ENCODE measurements at regions not wholly inside any gene's neighbourhood (a gene's known extent, or its start where the extent isn't known, plus 50 kb on each side); places are given as distances from the start of the nearest gene placed in this dataset.

- DNase-seq (ENCODE audit: low spot score) (no peak), ATAC-seq (no peak)
- Histone ChIP-seq H3F3A (replicated peaks; ENCODE audit: low read depth) (no peaks in the 10 kb centered on the region), H3K4me3 (no peak overlapping the region), H3K79me2 (replicated peaks; ENCODE audit: insufficient read depth) (no peaks in the 10 kb centered on the region), H3K27ac (ENCODE audit: low read depth) (no peak overlapping the region), H3K36me3 (ENCODE audit: insufficient read depth) (no peaks in the 10 kb centered on the region), H3K9me2 (ENCODE audit: insufficient read depth) (peaks cover 4% of the 10 kb centered on the region), H3K27me3 (ENCODE audit: insufficient read depth) (no peaks in the 10 kb centered on the region), H3K4me2 (no peak overlapping the region), H2AFZ (no peak overlapping the region; the same call in 1 of the 2 replicates), H3K4me1 (ENCODE audit: insufficient read depth) (no peaks in the 10 kb centered on the region), H4K20me1 (replicated peaks; ENCODE audit: insufficient read depth) (no peaks in the 10 kb centered on the region)
- peaks cover 22% of the 10 kb centered on the region; the same call in 2 of the 3 replicates for H3K4me1 Mint-ChIP-seq
- peaks cover 3% of the 10 kb centered on the region; the same call in 1 of the 3 replicates for H3K9me3 Mint-ChIP-seq
- no peak overlapping the region for H3K27ac Mint-ChIP-seq
- H3K4me3 Mint-ChIP-seq = no peak overlapping the region
- peaks cover 3% of the 10 kb centered on the region for H3K27me3 Mint-ChIP-seq (ENCODE audit: insufficient read depth, low read depth, poor library complexity)
- H3K36me3 Mint-ChIP-seq (ENCODE audit: low read depth) = no peaks in the 10 kb centered on the region
- no peak for TF ChIP-seq ZNF462 (CRISPR knock-in tag; IDR thresholded peaks at IDR 0.05)
- no peak for TF ChIP-seq REST (IDR thresholded peaks at IDR 0.05; ENCODE audit: unreplicated experiment)
- no peak for TF ChIP-seq ZNF114 (CRISPR knock-in tag; IDR thresholded peaks at IDR 0.05)
- TF ChIP-seq STAT1 (IDR thresholded peaks at IDR 0.05; ENCODE audit: unreplicated experiment) = no peak
- TF ChIP-seq ETS1 (IDR thresholded peaks at IDR 0.05) = no peak
- TF ChIP-seq POLR2AphosphoS5 (IDR thresholded peaks at IDR 0.05; ENCODE audit: low read depth) = no peak
- no peak for TF ChIP-seq NANOG (IDR thresholded peaks at IDR 0.05; ENCODE audit: borderline replicate concordance)
- TF ChIP-seq ZNF331 (CRISPR knock-in tag; IDR thresholded peaks at IDR 0.05; ENCODE audit: low read depth) = no peak
- no peak for TF ChIP-seq EZH2phosphoT487 (IDR thresholded peaks at IDR 0.05; ENCODE audit: unreplicated experiment)
- TF ChIP-seq JUNB (IDR thresholded peaks at IDR 0.05; ENCODE audit: unreplicated experiment) = no peak
- TF ChIP-seq EZH2 (IDR thresholded peaks at IDR 0.05; ENCODE audit: low read depth, unreplicated experiment) = no peak
- no peak for TF ChIP-seq CTCF (conservative IDR thresholded peaks at IDR 0.05; ENCODE audit: low read depth in 2 of 2)
- TF ChIP-seq CREB1 (CRISPR knock-in tag; IDR thresholded peaks at IDR 0.05; ENCODE audit: low read depth) = no peak
These were observed 80.3 kb upstream of the AFDN start for GRCh38 chr6:167746390-167746907.
